Mesothelial cell of epicardium (in vitro differentiated cells): ENCODE measurements at regions not wholly inside any gene's neighbourhood (a gene's known extent, or its start where the extent isn't known, plus 50 kb on each side); places are given as distances from the start of the nearest gene placed in this dataset.

ENCODE experiments used
- DNase-seq, 2 experiments: peaks; one replicate each; pipeline ENCODE4 v3.0.0; 2021; ENCODE audit warnings: low spot score in 2 of 2; ENCODE audit not compliant: unreplicated experiment in 2 of 2
- H3K27ac Mint-ChIP-seq: 2 replicates; pipeline ENCODE4 v1.8.0; 2021; ENCODE audit warnings: mixed read lengths
- H3K27me3 Mint-ChIP-seq: 2 replicates; pipeline ENCODE4 v1.8.0; 2021; ENCODE audit warnings: low read depth, mixed read lengths
- H3K36me3 Mint-ChIP-seq: 2 replicates; pipeline ENCODE4 v1.8.0; 2021; ENCODE audit warnings: mixed read lengths
- H3K4me1 Mint-ChIP-seq: 2 replicates; pipeline ENCODE4 v1.8.0; 2021; ENCODE audit warnings: mixed read lengths
- H3K4me3 Mint-ChIP-seq: 2 replicates; pipeline ENCODE4 v1.8.0; 2021; ENCODE audit warnings: mild to moderate bottlenecking, moderate library complexity, mixed read lengths
- H3K9me3 Mint-ChIP-seq: 2 replicates; pipeline ENCODE4 v1.8.0; 2021; ENCODE audit warnings: mixed read lengths
- CTCF ChIP-seq: fragments of 200-600 bp; sonication (generic); IDR thresholded peaks from one replicate; pipeline ENCODE4 v1.5.0; 2021; ENCODE audit warnings: antibody characterized with exemption; ENCODE audit not compliant: unreplicated experiment

GRCh38 chr20:48308232-48308781 lies 519.5 kb downstream of the PREX1 start:
- no peak for TF ChIP-seq CTCF
- H3K27ac Mint-ChIP-seq, result no peak overlapping the region
- H3K27me3 Mint-ChIP-seq, result peaks cover 1% of the 10 kb centered on the region
- DNase-seq, result no peak
- no peaks in the 10 kb centered on the region for H3K36me3 Mint-ChIP-seq
- no peaks in the 10 kb centered on the region for H3K9me3 Mint-ChIP-seq
- H3K4me3 Mint-ChIP-seq, result no peak overlapping the region
- peaks cover 7% of the 10 kb centered on the region for H3K4me1 Mint-ChIP-seq

GRCh38 chr20:48307277-48307676 lies 520.5 kb downstream of the PREX1 start:
- TF ChIP-seq CTCF, result no peak
- Mint-ChIP-seq H3K4me1 (peaks cover 7% of the 10 kb centered on the region), H3K36me3 (no peaks in the 10 kb centered on the region), H3K27me3 (peaks cover 1% of the 10 kb centered on the region), H3K4me3 (no peak overlapping the region), H3K27ac (no peak overlapping the region), H3K9me3 (no peaks in the 10 kb centered on the region)
- no peak for DNase-seq

GRCh38 chr20:48302844-48303542 lies 517.7 kb upstream of the SULF2 start:
- H3K4me1 Mint-ChIP-seq, result peaks cover 26% of the 10 kb centered on the region
- no peak for DNase-seq
- no peak overlapping the region for H3K4me3 Mint-ChIP-seq
- no peaks in the 10 kb centered on the region for H3K9me3 Mint-ChIP-seq
- H3K27me3 Mint-ChIP-seq, result peaks cover 1% of the 10 kb centered on the region
- H3K36me3 Mint-ChIP-seq, result no peaks in the 10 kb centered on the region
- no peak for TF ChIP-seq CTCF
- no peak overlapping the region for H3K27ac Mint-ChIP-seq

GRCh38 chr20:48302149-48302548 lies 516.9 kb upstream of the SULF2 start:
- DNase-seq, result no peak
- Mint-ChIP-seq H3K27ac (no peak overlapping the region), H3K27me3 (peaks cover 1% of the 10 kb centered on the region), H3K4me1 (peaks cover 26% of the 10 kb centered on the region), H3K9me3 (no peaks in the 10 kb centered on the region), H3K36me3 (no peaks in the 10 kb centered on the region), H3K4me3 (no peak overlapping the region)
- no peak for TF ChIP-seq CTCF

- H3K4me1 Mint-ChIP-seq, result peaks cover 29% of the 10 kb centered on the region
- no peak for DNase-seq
- no peak for TF ChIP-seq CTCF
- H3K27ac Mint-ChIP-seq, result no peak overlapping the region
- H3K36me3 Mint-ChIP-seq, result no peaks in the 10 kb centered on the region
- no peaks in the 10 kb centered on the region for H3K9me3 Mint-ChIP-seq
- no peak overlapping the region for H3K4me3 Mint-ChIP-seq
- H3K27me3 Mint-ChIP-seq, result peaks cover 1% of the 10 kb centered on the region
These were observed 515.9 kb upstream of the SULF2 start for GRCh38 chr20:48301189-48301588.
